ENCODE measurements at regions not wholly inside any gene's neighbourhood (a gene's known extent, or its start where the extent isn't known, plus 50 kb on each side); places are given as distances from the start of the nearest gene placed in this dataset.

DNA sequence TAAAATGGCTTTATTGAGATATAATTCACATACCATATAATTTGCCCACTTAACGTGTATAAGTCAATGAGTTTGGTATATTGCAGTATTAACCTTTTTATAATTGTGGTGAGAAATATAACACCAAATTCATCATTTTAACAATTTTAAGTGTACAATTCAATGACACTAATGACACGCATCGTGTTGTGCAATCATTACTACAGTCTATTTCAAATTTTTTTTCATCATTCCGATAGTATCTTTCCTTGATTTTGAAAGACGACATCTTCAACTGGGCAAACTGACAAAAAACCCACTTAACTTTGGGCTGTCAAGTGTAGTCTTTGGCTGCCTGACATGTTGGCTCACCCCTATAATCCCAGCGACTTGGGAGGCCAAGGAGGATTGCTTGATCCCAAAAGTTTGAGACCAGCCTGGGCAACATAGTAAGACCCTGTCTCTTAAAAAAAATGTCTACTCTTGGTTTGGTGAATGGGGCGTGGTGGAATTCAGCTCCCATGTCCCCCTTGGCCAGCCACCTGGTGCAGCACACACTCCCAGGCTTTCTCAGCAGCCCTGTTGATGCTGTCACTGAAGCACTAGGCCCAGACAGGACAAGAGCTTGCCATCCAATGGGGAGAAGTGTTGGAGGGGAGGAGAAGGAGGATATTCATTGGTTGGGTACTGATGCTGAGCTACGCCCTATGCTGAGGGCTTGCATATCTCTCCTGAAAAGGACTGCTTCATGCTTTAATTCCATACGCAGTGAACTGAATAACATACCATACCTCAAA, 150.5 kb downstream of the CD83 start:
- no peak for DNase-seq
- peaks cover 8 to 9% of the 10 kb centered on the region in 2 donors for H3K4me1 Mint-ChIP-seq
- no peak overlapping the region for H3K4me3 Mint-ChIP-seq
- no peaks in the 10 kb centered on the region for H3K27me3 Mint-ChIP-seq (ENCODE audit: low read depth in 3 of 3)
- H3K36me3 Mint-ChIP-seq = peaks cover 0 to 9% (median 4%) of the 10 kb centered on the region in 3 donors
- H3K9me3 Mint-ChIP-seq = peaks cover 5 to 21% (median 14%) of the 10 kb centered on the region in 6 donors
- H3K27ac Mint-ChIP-seq = no peak overlapping the region

DNA sequence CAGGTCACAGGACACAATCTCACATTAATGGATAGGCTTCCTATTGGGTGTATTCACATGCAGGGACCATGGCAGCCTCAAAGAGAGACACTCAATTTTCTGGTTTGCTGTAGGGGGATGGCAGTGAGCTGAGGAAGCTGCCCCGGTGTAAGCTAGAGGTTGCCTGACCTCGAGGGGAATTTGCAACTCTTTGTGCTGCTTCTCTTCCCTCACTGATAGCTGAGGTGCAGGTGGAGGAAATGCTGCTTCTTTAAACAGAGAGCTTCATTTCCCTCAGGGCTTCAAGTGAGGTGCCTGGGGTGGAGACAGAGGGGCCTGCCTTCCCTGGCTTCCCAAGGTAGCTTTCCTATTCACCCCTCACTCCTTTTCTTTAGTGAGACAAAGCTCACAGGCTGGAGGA, 151.9 kb downstream of the CD83 start:
- Mint-ChIP-seq H3K27me3 (ENCODE audit: low read depth in 3 of 3) (peaks cover 0 to 2% (median 0%) of the 10 kb centered on the region in 3 donors), H3K36me3 (peaks cover 0 to 1% (median 1%) of the 10 kb centered on the region in 3 donors), H3K27ac (no peak overlapping the region), H3K9me3 (peaks cover 0 to 7% (median 2%) of the 10 kb centered on the region in 6 donors), H3K4me1 (peaks cover 8 to 12% of the 10 kb centered on the region in 2 donors), H3K4me3 (no peak overlapping the region)
- no peak for DNase-seq

DNA sequence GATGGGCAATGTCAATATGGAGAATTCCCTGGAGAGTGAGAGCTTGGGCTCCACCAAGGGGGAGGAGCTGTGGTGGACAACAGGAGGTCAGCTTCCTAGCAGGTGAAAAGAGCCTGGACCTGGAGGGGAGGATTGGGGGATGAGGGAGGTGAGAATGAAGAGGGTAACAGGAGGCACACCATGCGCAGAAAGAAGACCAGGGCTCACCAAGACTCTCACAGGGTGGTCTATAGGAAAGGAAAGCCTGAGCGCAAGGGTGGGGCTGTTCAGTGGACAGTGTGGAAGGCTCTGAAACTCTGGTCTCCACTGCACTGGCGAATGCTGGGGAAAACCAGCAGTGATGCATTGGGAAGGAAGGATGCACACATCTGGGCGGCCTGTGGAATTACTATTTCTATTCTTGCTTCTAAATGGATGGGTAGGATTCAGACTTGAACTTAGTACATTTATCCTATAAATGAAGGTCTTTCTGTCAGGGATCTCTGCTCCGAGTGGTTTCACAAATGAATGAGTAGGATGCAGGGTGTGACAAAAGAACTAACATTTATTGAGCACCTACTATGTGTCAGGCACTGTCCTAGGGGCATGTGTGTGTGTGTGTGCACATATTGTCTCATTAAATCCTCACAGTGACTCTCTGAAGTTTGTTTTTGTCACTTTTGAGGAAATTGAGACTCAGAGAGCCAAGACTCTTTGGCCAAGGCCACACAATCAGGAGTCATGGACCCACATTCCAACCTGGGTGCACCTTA, 152.7 kb downstream of the CD83 start:
- no peak overlapping the region for H3K4me3 Mint-ChIP-seq
- DNase-seq = no peak
- no peaks in the 10 kb centered on the region for H3K36me3 Mint-ChIP-seq
- peaks cover 0 to 3% (median 0%) of the 10 kb centered on the region in 6 donors for H3K9me3 Mint-ChIP-seq
- H3K27ac Mint-ChIP-seq = no peak overlapping the region
- peaks cover 0 to 2% (median 0%) of the 10 kb centered on the region in 3 donors for H3K27me3 Mint-ChIP-seq (ENCODE audit: low read depth in 3 of 3)
- H3K4me1 Mint-ChIP-seq = peaks cover 11 to 19% of the 10 kb centered on the region in 2 donors

DNA sequence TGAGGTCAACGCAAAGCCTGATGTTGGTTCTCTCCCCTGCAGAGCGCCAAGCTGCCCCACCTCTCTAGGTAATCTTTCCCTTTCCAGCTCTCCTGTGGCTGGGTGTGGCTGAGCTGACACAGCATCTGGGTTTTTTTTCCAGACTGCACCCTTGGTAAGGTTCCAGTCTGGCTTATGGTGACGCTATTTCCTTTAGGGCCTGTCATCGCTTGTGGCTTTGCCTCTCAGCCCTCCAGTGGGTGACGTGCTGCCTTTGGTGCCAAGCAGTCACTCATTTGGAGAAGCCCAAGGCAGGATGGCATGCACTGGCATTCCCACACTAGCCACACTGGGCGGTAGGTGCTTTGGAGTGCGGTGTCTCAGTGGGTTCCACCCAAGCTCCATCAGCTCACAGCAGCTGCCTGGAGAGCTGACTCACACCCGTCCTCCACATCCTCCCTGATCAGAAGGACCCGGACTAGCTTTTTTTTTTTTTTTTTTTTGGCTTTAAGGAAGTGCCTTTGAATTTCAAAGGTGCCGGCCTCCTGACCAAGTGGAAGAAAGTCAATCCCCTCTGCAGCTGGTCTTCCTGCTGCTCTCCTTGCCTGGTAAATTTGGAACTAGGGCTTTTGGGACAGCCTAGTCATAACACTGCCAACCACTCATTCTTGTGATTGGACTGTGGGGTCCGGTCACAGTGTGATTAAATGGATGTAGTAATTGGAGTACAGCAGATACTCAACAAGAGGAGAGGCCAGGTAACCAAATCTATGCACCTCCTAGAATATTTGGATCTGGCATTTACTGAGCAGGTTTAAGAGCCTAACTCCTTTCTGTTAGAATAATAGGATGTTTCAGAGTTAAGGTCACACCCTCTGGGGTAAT, 153.6 kb downstream of the CD83 start:
- peaks cover 0 to 3% (median 0%) of the 10 kb centered on the region in 6 donors for H3K9me3 Mint-ChIP-seq
- H3K27me3 Mint-ChIP-seq (ENCODE audit: low read depth in 3 of 3) = peaks cover 0 to 2% (median 0%) of the 10 kb centered on the region in 3 donors
- H3K36me3 Mint-ChIP-seq = no peaks in the 10 kb centered on the region
- H3K27ac Mint-ChIP-seq = no peak overlapping the region
- peak overlapping the region in 1 of 5 donors; percentile 5 for H3K4me3 Mint-ChIP-seq
- peaks cover 20 to 27% of the 10 kb centered on the region in 2 donors for H3K4me1 Mint-ChIP-seq
- DNase-seq = peak; percentile 9 to 18 (median 13)

DNA sequence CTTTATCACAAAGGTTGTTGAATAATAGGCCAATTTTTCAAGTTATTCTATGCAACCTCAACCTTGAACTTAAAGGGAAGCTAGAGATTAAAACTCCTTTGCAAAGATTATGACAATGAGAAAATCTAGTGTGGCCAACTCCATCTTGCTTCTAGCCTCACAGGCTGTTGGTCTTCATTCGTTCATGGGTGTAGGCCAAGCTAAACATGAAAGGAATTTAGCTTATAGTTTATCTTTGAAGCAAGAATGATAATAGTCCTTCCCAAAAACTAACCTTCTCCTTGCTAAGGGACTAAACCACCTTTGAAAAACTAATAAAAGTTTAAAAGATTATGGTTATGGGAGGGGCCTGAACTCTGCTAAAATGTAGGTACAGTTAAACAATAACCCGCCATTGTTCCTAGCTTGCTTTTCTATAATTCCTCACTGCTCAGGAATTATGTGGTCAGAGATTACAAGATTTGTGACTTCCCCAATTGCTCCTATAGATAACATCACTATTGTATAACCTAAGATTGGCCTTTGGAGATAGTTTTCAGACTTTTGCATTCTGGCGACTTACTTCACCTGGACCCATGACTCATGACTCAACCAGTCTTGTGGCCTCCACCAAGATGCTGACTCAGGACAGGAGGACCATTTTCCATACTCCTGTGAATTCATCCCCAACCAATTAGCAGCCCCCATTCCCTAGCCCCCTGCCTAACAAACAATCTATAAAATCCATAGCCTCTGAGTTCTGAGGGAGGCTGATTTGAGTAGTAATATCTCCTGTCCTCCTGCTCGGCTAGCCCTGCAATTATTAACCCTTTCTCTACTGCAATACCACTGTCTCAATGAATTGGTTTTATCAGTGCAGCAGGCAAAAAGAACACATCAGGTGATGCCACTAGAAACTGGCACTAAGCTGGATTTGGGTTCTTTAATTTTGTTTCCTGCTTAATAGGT, 154.5 kb downstream of the CD83 start:
- Mint-ChIP-seq H3K9me3 (peaks cover 0 to 3% (median 0%) of the 10 kb centered on the region in 6 donors), H3K4me1 (peaks cover 29 to 36% of the 10 kb centered on the region in 2 donors), H3K27me3 (ENCODE audit: low read depth in 3 of 3) (peaks cover 0 to 6% (median 0%) of the 10 kb centered on the region in 3 donors), H3K36me3 (no peaks in the 10 kb centered on the region), H3K4me3 (no peak overlapping the region), H3K27ac (no peak overlapping the region)
- DNase-seq = no peak

DNA sequence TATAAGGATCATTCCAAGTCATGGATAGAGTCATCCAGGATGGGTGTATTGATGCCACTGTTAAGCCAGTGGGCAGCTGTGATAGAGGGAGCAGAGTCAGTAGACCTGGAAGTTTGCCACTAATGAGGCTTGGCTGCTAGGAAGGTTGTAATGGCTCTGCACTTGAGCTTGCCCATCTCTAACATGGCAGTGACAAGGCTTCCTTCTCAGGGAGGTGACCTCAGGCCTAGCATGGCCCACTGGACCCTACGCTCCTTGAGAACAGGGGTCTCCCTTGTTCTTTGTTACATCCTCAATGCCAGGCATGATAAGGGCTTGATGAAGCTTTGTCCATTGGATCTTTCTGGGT, 155.1 kb downstream of the CD83 start:
- peaks cover 35 to 43% of the 10 kb centered on the region in 2 donors for H3K4me1 Mint-ChIP-seq
- no peak for DNase-seq
- no peak overlapping the region for H3K4me3 Mint-ChIP-seq
- no peaks in the 10 kb centered on the region for H3K36me3 Mint-ChIP-seq
- H3K9me3 Mint-ChIP-seq = peaks cover 0 to 3% (median 0%) of the 10 kb centered on the region in 6 donors
- peaks cover 0 to 6% (median 1%) of the 10 kb centered on the region in 3 donors for H3K27me3 Mint-ChIP-seq (ENCODE audit: low read depth in 3 of 3)
- no peak overlapping the region for H3K27ac Mint-ChIP-seq

DNA sequence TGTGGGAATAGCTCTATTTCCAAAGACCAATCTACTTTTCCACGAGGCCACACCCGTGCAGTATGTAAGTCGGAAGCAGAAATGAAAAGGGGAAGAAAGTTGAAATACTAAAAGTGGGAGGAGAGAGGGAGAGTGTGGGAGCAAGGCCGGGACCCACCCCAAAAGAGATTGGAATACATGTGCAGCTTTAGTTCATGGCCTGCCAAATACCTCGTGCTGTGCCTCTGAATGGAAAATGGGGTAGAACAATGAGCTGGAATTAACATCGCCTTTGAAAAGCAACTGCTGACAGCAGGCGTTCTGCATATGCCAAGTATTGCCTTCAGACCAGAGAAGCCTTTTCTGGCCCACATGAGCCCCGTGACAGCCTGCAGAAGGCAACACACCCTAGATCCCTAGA, 155.6 kb downstream of the CD83 start:
- Mint-ChIP-seq H3K4me3 (no peak overlapping the region), H3K4me1 (peaks cover 38 to 47% of the 10 kb centered on the region in 2 donors), H3K9me3 (peaks cover 0 to 3% (median 0%) of the 10 kb centered on the region in 6 donors), H3K27ac (no peak overlapping the region), H3K36me3 (no peaks in the 10 kb centered on the region), H3K27me3 (ENCODE audit: low read depth in 3 of 3) (peaks cover 0 to 6% (median 2%) of the 10 kb centered on the region in 3 donors)
- no peak for DNase-seq

DNA sequence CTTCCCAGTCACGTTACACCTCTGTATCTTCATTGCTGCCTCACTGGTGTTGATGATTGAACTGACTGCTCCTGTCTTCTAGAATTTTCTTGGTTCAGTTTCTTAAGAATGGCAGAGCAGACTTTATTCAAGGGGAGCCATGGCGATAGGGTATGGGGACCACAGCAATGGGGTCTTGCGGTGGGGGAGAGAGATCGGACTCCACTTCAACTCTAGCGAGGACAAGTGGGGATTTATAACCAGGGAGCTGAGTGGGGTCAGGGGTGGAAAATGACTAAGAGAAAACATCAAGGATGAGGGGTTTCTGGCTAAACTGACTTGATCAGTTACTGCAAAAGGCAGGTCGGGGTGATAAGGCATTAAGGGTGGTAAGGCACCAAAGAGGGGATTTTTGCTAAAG, 156.4 kb downstream of the CD83 start:
- Mint-ChIP-seq H3K36me3 (no peaks in the 10 kb centered on the region), H3K27ac (no peak overlapping the region), H3K27me3 (ENCODE audit: low read depth in 3 of 3) (peaks cover 0 to 6% (median 2%) of the 10 kb centered on the region in 3 donors), H3K9me3 (peaks cover 0 to 3% (median 0%) of the 10 kb centered on the region in 6 donors), H3K4me3 (no peak overlapping the region), H3K4me1 (peaks cover 38 to 47% of the 10 kb centered on the region in 2 donors)
- DNase-seq = no peak

DNA sequence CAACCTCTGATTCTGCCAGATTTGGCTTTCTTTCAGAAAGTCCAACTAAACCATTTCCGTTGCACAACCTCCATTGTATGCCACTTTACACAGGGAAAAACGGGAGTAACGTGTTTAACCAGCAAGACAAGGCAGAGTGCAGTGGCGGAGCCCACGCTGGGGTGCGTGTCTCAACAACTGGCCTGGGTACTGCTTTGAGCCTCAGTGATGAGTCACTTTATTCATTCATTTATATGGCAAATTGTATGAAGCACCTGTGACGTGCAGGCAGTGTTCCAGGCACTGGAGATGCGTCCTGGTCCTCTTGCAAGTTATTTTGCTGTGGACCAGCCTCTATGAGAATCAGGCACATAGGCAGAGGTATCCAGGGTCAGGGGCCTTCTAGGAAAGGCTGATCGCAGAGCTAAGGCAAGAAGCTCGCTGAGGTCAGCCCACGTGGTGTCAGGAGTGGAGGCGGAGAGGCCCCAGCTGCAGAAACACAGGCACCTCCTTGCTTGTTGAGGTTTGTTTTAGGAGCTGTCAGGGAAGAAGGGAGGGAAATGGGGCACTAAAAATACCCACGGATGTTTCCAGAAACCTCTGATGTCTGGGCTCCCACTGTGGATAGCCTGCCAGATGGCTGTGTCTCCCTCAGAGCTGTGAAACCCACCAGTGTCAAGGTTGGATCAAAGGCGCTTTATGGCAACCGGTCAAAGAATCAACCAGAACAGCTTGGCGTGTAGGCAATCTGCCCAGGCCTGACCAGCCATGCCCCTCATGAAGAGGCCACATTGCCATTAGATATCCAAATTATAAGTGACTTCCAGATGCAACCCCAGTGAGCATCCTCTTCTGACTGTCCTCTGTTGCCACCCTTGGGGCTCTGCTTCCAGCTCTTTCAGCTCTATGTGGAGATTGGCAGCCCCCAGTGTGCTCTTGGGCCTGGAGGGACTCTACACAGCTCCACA, 157.2 kb downstream of the CD83 start:
- Mint-ChIP-seq H3K4me1 (peaks cover 38 to 47% of the 10 kb centered on the region in 2 donors), H3K9me3 (peaks cover 0 to 3% (median 0%) of the 10 kb centered on the region in 6 donors), H3K27ac (no peak overlapping the region), H3K4me3 (no peak overlapping the region), H3K27me3 (ENCODE audit: low read depth in 3 of 3) (peaks cover 0 to 6% (median 2%) of the 10 kb centered on the region in 3 donors), H3K36me3 (no peaks in the 10 kb centered on the region)
- no peak for DNase-seq

DNA sequence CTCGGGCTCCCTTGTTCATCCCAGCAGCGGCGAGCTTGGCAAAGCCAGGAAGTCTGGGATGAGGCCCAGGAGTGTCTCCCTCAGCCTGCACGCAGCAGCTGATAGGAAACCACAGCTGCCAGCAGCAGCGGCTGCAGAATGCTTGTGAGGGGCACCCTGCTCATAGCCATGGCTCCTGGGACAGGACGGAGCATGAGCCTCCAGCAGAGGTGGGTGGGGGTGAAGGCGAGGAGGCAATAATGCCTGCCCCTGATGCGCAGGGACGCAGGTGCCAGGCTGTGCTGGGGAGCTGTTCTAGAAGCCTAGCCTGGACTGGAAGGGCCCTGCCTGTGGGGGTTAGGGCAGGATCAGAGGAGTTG, 157.9 kb downstream of the CD83 start:
- peaks cover 0 to 6% (median 0%) of the 10 kb centered on the region in 6 donors for H3K9me3 Mint-ChIP-seq
- H3K27me3 Mint-ChIP-seq (ENCODE audit: low read depth in 3 of 3) = peaks cover 0 to 11% (median 2%) of the 10 kb centered on the region in 3 donors
- H3K4me3 Mint-ChIP-seq = no peak overlapping the region
- DNase-seq = no peak
- H3K4me1 Mint-ChIP-seq = peaks cover 38 to 47% of the 10 kb centered on the region in 2 donors
- H3K27ac Mint-ChIP-seq = no peak overlapping the region
- H3K36me3 Mint-ChIP-seq = peaks cover 0 to 5% (median 4%) of the 10 kb centered on the region in 3 donors

DNA sequence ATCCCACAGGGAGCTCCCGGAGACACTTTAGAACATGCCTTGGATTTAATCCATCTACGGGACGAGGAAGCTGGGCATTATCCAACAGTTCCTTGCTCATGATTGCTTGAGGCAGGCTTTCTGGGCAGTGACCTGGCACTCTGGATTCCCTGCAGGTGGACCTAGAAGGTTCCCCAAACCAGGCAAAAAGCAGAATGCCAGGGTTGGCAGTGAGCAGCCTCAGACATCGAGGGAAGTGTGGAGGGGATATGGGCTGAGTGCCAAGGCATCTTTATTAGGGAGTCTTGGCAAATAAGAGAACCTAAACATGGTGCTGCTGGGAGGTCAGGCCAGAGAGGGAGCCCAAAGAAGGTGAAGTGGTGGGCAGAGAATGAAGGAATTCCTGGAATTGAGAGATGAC, 158.5 kb downstream of the CD83 start:
- H3K27me3 Mint-ChIP-seq (ENCODE audit: low read depth in 3 of 3) = peaks cover 0 to 11% (median 2%) of the 10 kb centered on the region in 3 donors
- peaks cover 0 to 10% (median 0%) of the 10 kb centered on the region in 6 donors for H3K9me3 Mint-ChIP-seq
- H3K27ac Mint-ChIP-seq = peak overlapping the region in 4 of 6 donors; percentile 3 to 88 (median 46)
- no peak for DNase-seq
- H3K4me1 Mint-ChIP-seq = peaks cover 35 to 44% of the 10 kb centered on the region in 2 donors
- peak overlapping the region in 4 of 5 donors; percentile 22 to 71 (median 54) for H3K4me3 Mint-ChIP-seq
- H3K36me3 Mint-ChIP-seq = peaks cover 0 to 5% (median 4%) of the 10 kb centered on the region in 3 donors

All from immature natural killer cell (primary cell).